ENCODE measurements at regions not wholly inside any gene's neighbourhood (a gene's known extent, or its start where the extent isn't known, plus 50 kb on each side); places are given as distances from the start of the nearest gene placed in this dataset.

GRCh38 chr20:7523288-7523687 is 417.0 kb downstream of the HAO1 start:
- no peak for DNase-seq

GRCh38 chr20:7540018-7540417 is 400.2 kb downstream of the HAO1 start:
- no peak for DNase-seq

GRCh38 chr20:7540923-7541322 is 399.3 kb downstream of the HAO1 start:
- DNase-seq: no peak

GRCh38 chr20:7571101-7571500 is 369.2 kb downstream of the HAO1 start:
- no peak for DNase-seq

GRCh38 chr20:7571521-7572055 is 368.7 kb downstream of the HAO1 start:
- DNase-seq: no peak

GRCh38 chr20:7579888-7580287 is 360.4 kb downstream of the HAO1 start:
- DNase-seq: no peak

- peak; percentile 19 to 33 for DNase-seq
Measured at GRCh38 chr20:7585126-7585679, 355.1 kb downstream of the HAO1 start.

GRCh38 chr20:7586481-7586880 is 353.8 kb downstream of the HAO1 start:
- DNase-seq: no peak

GRCh38 chr20:7589164-7589563 is 351.1 kb downstream of the HAO1 start:
- DNase-seq: no peak

- DNase-seq: no peak
Measured at GRCh38 chr20:7596541-7596940, 343.7 kb downstream of the HAO1 start.

GRCh38 chr20:7601431-7601830 is 338.8 kb downstream of the HAO1 start:
- DNase-seq: no peak

GRCh38 chr20:7606941-7607340 is 333.3 kb downstream of the HAO1 start:
- DNase-seq: no peak

GRCh38 chr20:7608250-7608649 is 332.0 kb downstream of the HAO1 start:
- DNase-seq: no peak

GRCh38 chr20:7609251-7609650 is 331.0 kb downstream of the HAO1 start:
- DNase-seq: no peak

GRCh38 chr20:7610681-7611080 is 329.6 kb downstream of the HAO1 start:
- no peak for DNase-seq

GRCh38 chr20:7617797-7618196 is 322.5 kb downstream of the HAO1 start:
- DNase-seq: no peak

- no peak for DNase-seq
Measured at GRCh38 chr20:7622399-7622961, 317.8 kb downstream of the HAO1 start.

GRCh38 chr20:7624886-7625285 is 315.4 kb downstream of the HAO1 start:
- no peak for DNase-seq

- no peak for DNase-seq
Measured at GRCh38 chr20:7627734-7628663, 312.3 kb downstream of the HAO1 start.

- no peak for DNase-seq
Measured at GRCh38 chr20:7629880-7630279, 310.4 kb downstream of the HAO1 start.

- DNase-seq: no peak
Measured at GRCh38 chr20:7637184-7637583, 303.1 kb downstream of the HAO1 start.

- DNase-seq: no peak
Measured at GRCh38 chr20:7650086-7650879, 290.0 kb downstream of the HAO1 start.

GRCh38 chr20:7654231-7654630 is 286.0 kb downstream of the HAO1 start:
- DNase-seq: no peak

Measured in inflammatory macrophage (primary cell).